Erythroblast (primary cell): ENCODE measurements at regions not wholly inside any gene's neighbourhood (a gene's known extent, or its start where the extent isn't known, plus 50 kb on each side); places are given as distances from the start of the nearest gene placed in this dataset.
"Not testable (repeated sequence)": the region's sequence is repeated elsewhere in the genome, so short reads cannot be mapped to it uniquely, and the experiment has no call there.

Source experiments
- DNase-seq, 2 experiments: peaks; one replicate each; lab custom pipeline; 2025; lab: John Stamatoyannopoulos, UW
- GATA1 ChIP-seq: IDR thresholded peaks from 2 replicates; pipeline ENCODE4 v1.6.1; 2011; ENCODE audit warnings: low read depth, mild to moderate bottlenecking, control low read depth, low read length, moderate library complexity
- POLR2A ChIP-seq: IDR thresholded peaks from 2 replicates; pipeline ENCODE4 v1.6.1; 2011; ENCODE audit warnings: mild to moderate bottlenecking, low read length

DNA sequence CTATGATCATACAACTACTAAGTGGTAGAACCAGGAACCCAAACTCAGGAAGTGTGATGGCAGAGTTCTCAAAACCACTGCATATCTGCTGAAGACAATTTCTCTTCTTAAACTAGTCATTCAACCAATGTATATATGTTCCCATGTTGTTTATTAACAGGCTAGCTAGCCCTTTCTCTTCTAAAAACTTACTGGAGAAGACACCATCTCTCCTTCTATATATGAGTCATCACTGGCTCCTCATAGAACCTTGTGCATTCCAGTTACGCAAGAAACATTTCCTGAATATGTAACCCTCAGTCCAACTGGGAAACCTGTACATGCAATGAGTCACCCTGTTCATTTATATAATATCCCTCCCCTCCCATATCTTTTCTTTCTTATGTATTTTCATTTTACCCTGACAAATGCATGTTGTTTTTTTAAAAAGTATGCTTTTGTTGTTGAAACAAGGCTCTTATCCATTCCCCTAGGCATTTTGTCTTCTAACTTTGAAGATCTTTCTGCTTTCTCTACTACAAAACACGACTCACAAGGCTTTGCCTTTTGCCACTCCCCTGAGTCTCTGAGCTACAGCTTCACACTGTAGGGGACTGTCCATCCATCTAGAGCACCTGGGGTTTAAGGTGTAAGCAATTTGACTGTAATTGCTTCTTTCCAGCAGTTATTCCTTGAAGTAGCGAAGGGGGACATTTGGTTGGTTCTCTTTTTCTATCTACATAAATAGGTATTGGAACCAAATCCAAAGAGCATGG is 119.5 kb downstream of the ANXA1 start:
- TF ChIP-seq POLR2A: no peak
- no peak for TF ChIP-seq GATA1
- peak in 1 of 2 experiments; percentile 5 for DNase-seq

GRCh38 chr9:73280113-73280512 is 128.4 kb downstream of the ANXA1 start:
- TF ChIP-seq POLR2A (no peak), GATA1 (no peak)

GRCh38 chr9:73284377-73284776 is 132.7 kb downstream of the ANXA1 start:
- DNase-seq: no peak
- TF ChIP-seq GATA1 (no peak), POLR2A (no peak)

More at GRCh38 chr9:73280113-73280512, 128.4 kb downstream of the ANXA1 start:
- no peak for DNase-seq

- TF ChIP-seq POLR2A (no peak), GATA1 (no peak)
- no peak for DNase-seq
Observed at GRCh38 chr9:73294336-73294735, 142.7 kb downstream of the ANXA1 start.

DNA sequence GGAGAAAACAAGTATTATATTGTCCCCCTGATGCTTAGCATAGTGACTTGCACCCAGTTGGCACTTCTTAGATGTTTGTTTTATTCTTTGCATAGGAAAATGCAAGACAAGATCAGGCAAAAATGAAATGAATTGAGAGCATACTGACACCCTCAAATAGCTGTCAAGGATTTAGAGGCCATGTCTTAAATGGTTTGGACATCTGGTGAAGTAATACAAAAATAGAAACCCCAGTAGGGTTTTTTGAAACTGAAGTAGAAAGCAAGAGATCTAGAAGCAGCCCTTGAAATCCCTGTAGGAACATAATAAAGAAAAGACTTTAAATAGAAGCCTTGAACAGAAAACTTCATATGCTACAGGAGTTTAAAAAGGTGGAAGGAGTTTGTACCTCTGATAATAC is 174.3 kb downstream of the ANXA1 start:
- no peak for DNase-seq
- TF ChIP-seq POLR2A (no peak), GATA1 (no peak)

DNA sequence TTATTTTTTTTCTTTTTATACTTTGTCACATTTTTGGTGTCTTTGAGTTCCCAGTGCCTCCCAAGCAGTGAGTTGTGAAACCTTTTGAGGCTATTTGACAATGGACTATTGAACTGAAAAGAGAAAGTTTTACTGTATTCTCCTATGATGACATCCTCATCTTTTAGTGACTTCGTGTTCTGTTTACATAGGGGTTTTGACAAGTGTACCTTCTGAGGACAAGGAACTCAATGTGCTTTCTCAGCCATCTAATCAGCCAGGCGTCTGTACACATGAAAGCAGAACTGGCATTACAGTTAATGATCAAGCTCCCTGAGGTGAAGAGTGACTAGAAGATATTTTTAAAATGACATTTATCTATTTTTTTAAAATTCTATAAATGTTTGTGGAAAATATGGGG is 175.5 kb downstream of the ANXA1 start:
- no peak for DNase-seq
- TF ChIP-seq GATA1: no peak
- no peak for TF ChIP-seq POLR2A

DNA sequence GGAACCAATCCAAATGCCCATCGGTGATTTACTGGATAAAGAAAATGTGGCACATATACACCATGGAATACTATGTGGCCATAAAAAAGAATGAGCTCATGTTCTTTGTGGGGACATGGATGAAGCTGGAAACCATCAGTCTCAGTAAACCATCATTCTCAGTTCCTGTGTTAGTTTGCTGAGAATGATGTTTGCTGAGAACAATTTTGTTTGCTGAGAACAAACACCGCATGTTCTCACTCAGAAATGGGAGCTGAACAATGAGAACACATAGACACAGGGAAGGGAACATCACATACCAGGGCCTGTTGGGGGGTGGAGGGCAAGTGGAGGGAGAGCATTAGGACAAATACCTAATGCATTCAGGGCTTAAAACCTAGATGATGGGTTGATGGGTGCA is 185.5 kb downstream of the ANXA1 start:
- not testable (repeated sequence) for DNase-seq

GRCh38 chr9:73344060-73344459 is 192.4 kb downstream of the ANXA1 start:
- TF ChIP-seq GATA1: no peak
- TF ChIP-seq POLR2A: no peak
- no peak for DNase-seq

- TF ChIP-seq GATA1: no peak
- TF ChIP-seq POLR2A: no peak
- DNase-seq: no peak
Observed at GRCh38 chr9:73347123-73347522, 195.5 kb downstream of the ANXA1 start.

DNA sequence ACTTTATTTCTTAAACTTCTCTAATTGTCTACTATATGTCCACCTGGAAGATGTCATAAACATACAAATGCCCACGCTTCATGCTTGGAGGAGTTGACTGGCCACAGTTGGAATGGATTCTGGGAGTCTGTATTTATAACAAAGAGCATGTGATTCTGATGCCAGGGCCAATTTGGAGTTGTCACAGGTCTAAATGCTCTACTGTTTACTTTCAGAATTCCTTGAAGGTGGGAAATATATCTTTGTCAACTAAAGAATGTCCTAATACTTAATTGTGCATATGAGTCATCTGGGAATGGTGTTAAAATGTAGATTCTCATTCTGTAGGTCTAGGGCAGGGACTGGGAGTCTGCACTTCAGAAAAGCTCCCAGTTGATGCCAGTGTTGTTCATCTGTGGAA is 196.1 kb downstream of the ANXA1 start:
- DNase-seq: no peak
- no peak for TF ChIP-seq GATA1
- TF ChIP-seq POLR2A: no peak

GRCh38 chr9:73348471-73348870 is 196.8 kb downstream of the ANXA1 start:
- TF ChIP-seq GATA1 (no peak), POLR2A (no peak)
- DNase-seq: peak; percentile 23 to 31

DNA sequence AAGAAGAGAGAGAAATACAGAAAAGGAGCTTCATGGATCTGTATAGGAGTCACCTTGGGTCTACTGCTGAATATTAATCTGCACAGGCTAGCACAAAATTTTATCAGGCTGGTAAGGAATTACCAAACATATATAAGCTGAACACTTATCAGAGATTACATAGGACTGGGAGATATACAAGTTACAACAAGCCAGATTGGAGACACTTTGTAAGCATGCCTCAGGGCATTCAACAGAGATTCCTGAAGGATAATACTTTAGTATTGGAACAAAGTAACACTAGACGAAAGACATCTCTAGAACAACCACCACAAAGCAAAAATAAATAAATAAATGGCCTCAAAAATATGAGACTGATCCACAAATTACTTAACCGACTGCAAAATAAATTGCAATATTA is 197.8 kb downstream of the ANXA1 start:
- TF ChIP-seq POLR2A (no peak), GATA1 (no peak)

DNA sequence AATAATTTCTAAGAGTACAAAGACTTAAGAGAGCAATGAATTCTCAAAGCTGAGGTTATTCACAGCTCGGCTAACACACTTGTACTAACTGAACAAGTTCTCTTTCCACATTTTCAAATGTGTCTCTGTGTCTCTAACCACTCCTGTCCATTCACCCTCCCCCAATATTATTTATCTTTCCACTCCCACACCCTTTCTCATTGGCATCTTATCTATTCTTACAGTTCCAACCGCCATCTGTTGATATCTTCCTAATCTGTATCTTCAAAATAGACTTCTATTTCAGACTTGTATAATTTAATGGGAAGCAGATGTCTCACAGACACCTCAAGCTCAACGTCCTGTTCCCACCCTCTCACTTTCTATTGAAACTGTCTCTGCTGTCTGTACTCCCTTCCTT is 205.9 kb downstream of the ANXA1 start:
- TF ChIP-seq POLR2A (peak; percentile 28), GATA1 (no peak)
- peak; percentile 71 to 92 for DNase-seq

More for the DNA sequence above, 197.8 kb downstream of the ANXA1 start:
- DNase-seq: no peak

DNA sequence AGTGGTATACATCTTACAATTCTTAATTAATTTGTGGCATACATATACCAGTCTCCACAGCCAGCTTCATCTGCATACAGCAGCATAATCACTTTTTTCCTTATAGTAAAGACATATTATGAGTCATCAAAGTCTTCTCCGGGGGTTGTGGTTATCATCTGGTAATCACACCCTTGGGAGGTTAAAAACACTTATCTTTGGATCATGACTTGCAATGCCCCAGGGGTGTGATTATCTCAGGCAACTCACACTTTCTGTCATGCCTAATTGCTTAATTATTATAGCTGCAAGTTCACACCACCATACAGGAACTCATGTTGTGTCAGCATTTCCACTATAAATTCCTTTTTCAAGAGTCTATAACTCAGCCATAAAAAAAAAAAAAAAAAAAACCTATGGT is 218.4 kb downstream of the ANXA1 start:
- DNase-seq: peak; percentile 64 to 84
- no peak for TF ChIP-seq POLR2A
- TF ChIP-seq GATA1: no peak

GRCh38 chr9:73371801-73372200 is 220.1 kb downstream of the ANXA1 start:
- TF ChIP-seq GATA1 (no peak), POLR2A (no peak)
- DNase-seq: no peak
